ENCODE measurements at regions not wholly inside any gene's neighbourhood (a gene's known extent, or its start where the extent isn't known, plus 50 kb on each side); places are given as distances from the start of the nearest gene placed in this dataset.

GRCh38 chr4:117699595-117699994 is 334.7 kb upstream of the NDST3 start:
- no peak for TF ChIP-seq CTCF (conservative IDR thresholded peaks at IDR 0.05)
- TF ChIP-seq EZH2 (IDR thresholded peaks at IDR 0.05; ENCODE audit: low read depth) = no peak

Data from PC-9 (cell line).